ENCODE measurements at regions not wholly inside any gene's neighbourhood (a gene's known extent, or its start where the extent isn't known, plus 50 kb on each side); places are given as distances from the start of the nearest gene placed in this dataset.

GRCh38 chr5:123709422-123709821 is 197.4 kb downstream of the CSNK1G3 start:
- DNase-seq (ENCODE audit: low read depth): peak; percentile 43
- no peak for TF ChIP-seq CTCF (conservative IDR thresholded peaks at IDR 0.05; ENCODE audit: low read depth, low read length)
- no peak overlapping the region for H3K4me3 ChIP-seq (ENCODE audit: low read depth, low read length)

- DNase-seq (ENCODE audit: low read depth): peak; percentile 75
- no peak for TF ChIP-seq CTCF (conservative IDR thresholded peaks at IDR 0.05; ENCODE audit: low read depth, low read length)
- H3K4me3 ChIP-seq (ENCODE audit: low read depth, low read length): no peak overlapping the region
Observed at GRCh38 chr5:123708074-123708806, 196.3 kb downstream of the CSNK1G3 start.

GRCh38 chr5:123706531-123706930 is 194.6 kb downstream of the CSNK1G3 start:
- no peak overlapping the region for H3K4me3 ChIP-seq (ENCODE audit: low read depth, low read length)
- DNase-seq (ENCODE audit: low read depth): peak; percentile 32
- TF ChIP-seq CTCF (conservative IDR thresholded peaks at IDR 0.05; ENCODE audit: low read depth, low read length): no peak

GRCh38 chr5:123705741-123706140 is 193.8 kb downstream of the CSNK1G3 start:
- DNase-seq (ENCODE audit: low read depth): peak; percentile 55
- no peak for TF ChIP-seq CTCF (conservative IDR thresholded peaks at IDR 0.05; ENCODE audit: low read depth, low read length)
- H3K4me3 ChIP-seq (ENCODE audit: low read depth, low read length): no peak overlapping the region

GRCh38 chr5:123701511-123702200 is 189.7 kb downstream of the CSNK1G3 start:
- no peak for TF ChIP-seq CTCF (conservative IDR thresholded peaks at IDR 0.05; ENCODE audit: low read depth, low read length)
- DNase-seq (ENCODE audit: low read depth): no peak
- no peak overlapping the region for H3K4me3 ChIP-seq (ENCODE audit: low read depth, low read length)

- peak; percentile 99 for DNase-seq (ENCODE audit: low read depth)
- no peak for TF ChIP-seq CTCF (conservative IDR thresholded peaks at IDR 0.05; ENCODE audit: low read depth, low read length)
- no peak overlapping the region for H3K4me3 ChIP-seq (ENCODE audit: low read depth, low read length)
Observed at GRCh38 chr5:123700624-123701287, 188.8 kb downstream of the CSNK1G3 start.

All from choroid plexus epithelial cell (primary cell).